PC-3 (cell line): ENCODE measurements at regions not wholly inside any gene's neighbourhood (a gene's known extent, or its start where the extent isn't known, plus 50 kb on each side); places are given as distances from the start of the nearest gene placed in this dataset.

Source experiments
- ATAC-seq: fragments of 200-7000 bp; cut with Tn5 transposase; 2 replicates; pipeline ENCODE4 v1.9.1; 2020; ENCODE audit warnings: mild to moderate bottlenecking, moderate library complexity
- BruUV-seq: library from RNA; stranded (reverse); fragments of 400-500 nt; replicated peaks from 2 replicates; lab custom pipeline; 2021; lab: Mats Ljungman, UMichigan
- CTCF ChIA-PET: fragments of 300-600 bp; sonication (Branson Sonifier 250); formaldehyde crosslinking; loops from one replicate; lab custom pipeline; 2022; ENCODE audit warnings: antibody characterized with exemption; lab: Charles Lee
- POLR2A ChIA-PET: fragments of 300-600 bp; sonication (Branson Sonifier 250); formaldehyde crosslinking; loops from one replicate; lab custom pipeline; 2022; ENCODE audit warnings: antibody characterized with exemption; ENCODE audit not compliant: unreplicated experiment; lab: Charles Lee
- DNase-seq: peaks from one replicate; pipeline ENCODE4 v3.0.0-alpha.2; 2015
- H2AFZ ChIP-seq: fragments of 300-600 bp; sonication (generic); 2 replicates; pipeline ENCODE4 v1.6.0; 2016; ENCODE audit warnings: antibody characterized with exemption, low read length
- H3F3A ChIP-seq: fragments of 300-600 bp; sonication (generic); one replicate; pipeline ENCODE4 v1.6.0; 2017; ENCODE audit warnings: antibody characterized with exemption, low read length, control low read depth, mild to moderate bottlenecking; ENCODE audit not compliant: unreplicated experiment
- H3K27ac ChIP-seq: fragments of 300-600 bp; sonication (generic); 2 replicates; pipeline ENCODE4 v1.5.1; 2016; ENCODE audit warnings: mild to moderate bottlenecking, low read length
- H3K27me3 ChIP-seq: fragments of 300-600 bp; sonication (generic); 2 replicates; pipeline ENCODE4 v1.6.1; 2016; ENCODE audit warnings: low read length, mixed read lengths
- H3K36me3 ChIP-seq: fragments of 300-600 bp; sonication (generic); 2 replicates; pipeline ENCODE4 v1.6.1; 2016; ENCODE audit warnings: low read depth, mixed run types, low read length, mixed read lengths
- H3K4me1 ChIP-seq: fragments of 300-600 bp; sonication (generic); 2 replicates; pipeline ENCODE4 v1.5.1; 2016; ENCODE audit warnings: low read length; ENCODE audit not compliant: insufficient read depth
- H3K4me2 ChIP-seq: fragments of 300-600 bp; sonication (generic); 2 replicates; pipeline ENCODE4 v1.6.0; 2016; ENCODE audit warnings: low read length
- H3K4me3 ChIP-seq: fragments of 300-600 bp; sonication (generic); 2 replicates; pipeline ENCODE4 v1.5.1; 2016; ENCODE audit warnings: mild to moderate bottlenecking, low read length, mixed read lengths
- H3K79me2 ChIP-seq: fragments of 300-600 bp; sonication (generic); 2 replicates; pipeline ENCODE4 v1.6.1; 2017; ENCODE audit warnings: low read length, mixed read lengths
- H3K9ac ChIP-seq: fragments of 300-600 bp; sonication (generic); 2 replicates; pipeline ENCODE4 v1.6.0; 2016; ENCODE audit warnings: mild to moderate bottlenecking, low read length
- H3K9me2 ChIP-seq: fragments of 300-600 bp; sonication (generic); replicated peaks from 2 replicates; pipeline ENCODE4 v1.6.1; 2016; ENCODE audit warnings: mixed run types, low read length, mixed read lengths
- H3K9me3 ChIP-seq: fragments of 300-600 bp; sonication (generic); 2 replicates; pipeline ENCODE4 v1.6.1; 2016; ENCODE audit warnings: low read length, mixed read lengths
- H4K20me1 ChIP-seq: fragments of 300-600 bp; sonication (generic); 2 replicates; pipeline ENCODE4 v1.6.1; 2016; ENCODE audit warnings: low read length, mixed read lengths
- EZH2 ChIP-seq: fragments of 300-600 bp; sonication (generic); IDR thresholded peaks from one replicate; pipeline ENCODE4 v1.6.1; 2017; ENCODE audit warnings: antibody characterized with exemption, mild to moderate bottlenecking, low read length; ENCODE audit not compliant: unreplicated experiment
- EZH2phosphoT487 ChIP-seq: fragments of 300-600 bp; sonication (generic); IDR thresholded peaks from 2 replicates; pipeline ENCODE4 v1.6.1; 2018; ENCODE audit warnings: mild to moderate bottlenecking, antibody characterized with exemption, low read length, borderline replicate concordance
- intact Hi-C: fragments of 100-400 bp; cut with micrococcal nuclease; formaldehyde crosslinking; loops from 2 replicates; pipeline ENCODE4 v1.9.0; 2023
- TF ChIP-seq, protein P1 (sequence below): fragments of 300-600 bp; sonication (generic); conservative IDR thresholded peaks from 2 replicates; pipeline ENCODE4 v1.5.1; 2017; ENCODE audit warnings: antibody characterized with exemption, low read depth, mild to moderate bottlenecking, low read length

DNA sequence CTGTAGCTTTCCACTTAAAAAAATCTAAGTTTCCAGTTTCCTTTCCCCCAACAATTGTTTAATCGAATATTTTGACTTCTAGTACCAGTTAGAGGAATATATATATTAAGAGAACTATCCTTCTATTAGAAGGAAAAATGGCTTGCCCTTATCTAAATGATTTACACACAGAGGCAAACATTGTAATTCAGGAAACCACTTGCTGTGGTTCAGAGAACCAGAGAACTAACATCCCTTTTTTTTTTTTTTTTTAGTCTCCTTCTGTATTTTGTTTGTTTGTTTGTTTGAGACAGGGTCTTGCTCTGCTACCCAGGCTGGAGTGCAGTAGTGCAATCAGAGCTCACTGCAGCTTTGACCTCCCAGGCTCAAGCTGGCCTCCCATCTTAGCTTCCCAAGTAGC lies 746.6 kb downstream of the VRK1 start:
- Histone ChIP-seq H3K9me2 (no peaks in the 10 kb centered on the region), H3K27ac (no peak overlapping the region), H3K36me3 (no peaks in the 10 kb centered on the region), H3F3A (no peaks in the 10 kb centered on the region), H3K27me3 (peaks cover 70% of the 10 kb centered on the region), H2AFZ (no peak overlapping the region), H3K4me3 (no peak overlapping the region), H3K4me1 (no peaks in the 10 kb centered on the region), H3K9ac (no peak overlapping the region), H3K79me2 (no peaks in the 10 kb centered on the region), H3K4me2 (no peak overlapping the region), H3K9me3 (no peaks in the 10 kb centered on the region), H4K20me1 (no peaks in the 10 kb centered on the region)
- TF ChIP-seq EZH2phosphoT487 (no peak), EZH2 (no peak)
- TF ChIP-seq, protein P1, sequence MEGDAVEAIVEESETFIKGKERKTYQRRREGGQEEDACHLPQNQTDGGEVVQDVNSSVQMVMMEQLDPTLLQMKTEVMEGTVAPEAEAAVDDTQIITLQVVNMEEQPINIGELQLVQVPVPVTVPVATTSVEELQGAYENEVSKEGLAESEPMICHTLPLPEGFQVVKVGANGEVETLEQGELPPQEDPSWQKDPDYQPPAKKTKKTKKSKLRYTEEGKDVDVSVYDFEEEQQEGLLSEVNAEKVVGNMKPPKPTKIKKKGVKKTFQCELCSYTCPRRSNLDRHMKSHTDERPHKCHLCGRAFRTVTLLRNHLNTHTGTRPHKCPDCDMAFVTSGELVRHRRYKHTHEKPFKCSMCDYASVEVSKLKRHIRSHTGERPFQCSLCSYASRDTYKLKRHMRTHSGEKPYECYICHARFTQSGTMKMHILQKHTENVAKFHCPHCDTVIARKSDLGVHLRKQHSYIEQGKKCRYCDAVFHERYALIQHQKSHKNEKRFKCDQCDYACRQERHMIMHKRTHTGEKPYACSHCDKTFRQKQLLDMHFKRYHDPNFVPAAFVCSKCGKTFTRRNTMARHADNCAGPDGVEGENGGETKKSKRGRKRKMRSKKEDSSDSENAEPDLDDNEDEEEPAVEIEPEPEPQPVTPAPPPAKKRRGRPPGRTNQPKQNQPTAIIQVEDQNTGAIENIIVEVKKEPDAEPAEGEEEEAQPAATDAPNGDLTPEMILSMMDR: no peak
- DNase-seq (no peak), ATAC-seq (no peak)
- BruUV-seq: no TSS peak
- POLR2A ChIA-PET: no interaction called here
- CTCF ChIA-PET: no interaction called here
- intact Hi-C loops: no loop called here

DNA sequence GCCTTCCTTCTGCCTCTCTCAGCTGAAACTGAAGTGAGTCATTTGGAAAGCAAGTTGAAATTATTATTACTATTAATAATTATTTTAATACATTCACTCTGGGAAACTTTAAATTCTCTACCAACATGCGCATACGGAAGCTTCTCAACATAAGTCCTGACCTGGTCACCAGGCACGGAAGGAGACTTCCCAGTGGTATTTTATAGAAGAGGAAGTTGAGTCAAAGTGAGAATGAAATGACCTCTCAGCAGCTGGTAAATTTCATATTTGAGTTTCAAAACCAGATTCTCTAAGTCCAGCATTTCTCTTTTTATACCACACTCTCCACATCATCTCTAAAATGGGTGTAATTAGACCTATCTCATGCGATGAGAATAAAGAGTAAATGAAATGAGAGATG lies 747.4 kb downstream of the VRK1 start:
- CTCF ChIA-PET: no interaction called here

More for the DNA sequence above, 747.4 kb downstream of the VRK1 start:
- DNase-seq (no peak), ATAC-seq (no peak)
- Histone ChIP-seq H4K20me1 (no peaks in the 10 kb centered on the region), H3K27ac (no peak overlapping the region), H2AFZ (no peak overlapping the region), H3K36me3 (no peaks in the 10 kb centered on the region), H3K9me2 (no peaks in the 10 kb centered on the region), H3F3A (no peaks in the 10 kb centered on the region), H3K79me2 (no peaks in the 10 kb centered on the region), H3K9ac (no peak overlapping the region), H3K27me3 (peaks cover 73% of the 10 kb centered on the region), H3K4me2 (no peak overlapping the region), H3K4me1 (no peaks in the 10 kb centered on the region), H3K9me3 (no peaks in the 10 kb centered on the region), H3K4me3 (no peak overlapping the region)
- POLR2A ChIA-PET: no interaction called here
- intact Hi-C loops: no loop called here
- no TSS peak for BruUV-seq
- TF ChIP-seq, protein P1: no peak
- TF ChIP-seq EZH2: no peak
- no peak for TF ChIP-seq EZH2phosphoT487
